ENCODE measurements at regions not wholly inside any gene's neighbourhood (a gene's known extent, or its start where the extent isn't known, plus 50 kb on each side); places are given as distances from the start of the nearest gene placed in this dataset.

- ChIA-PET CTCF (no interaction called here), POLR2A (no interaction called here)
- no peak for TF ChIP-seq CTCF (IDR thresholded peaks at IDR 0.05; ENCODE audit: low read depth, low read length)
Observed at GRCh38 chr4:79057772-79058171, 118.5 kb upstream of the PAQR3 start.

GRCh38 chr4:79053754-79054153 lies 114.5 kb upstream of the PAQR3 start:
- H3K27ac ChIP-seq (ENCODE audit: low read depth, low read length): no peak overlapping the region
- H3K9me3 ChIP-seq (ENCODE audit: control insufficient read depth, insufficient read depth, low read length): no peaks in the 10 kb centered on the region
- ChIA-PET POLR2A (no interaction called here), CTCF (no interaction called here)
- no peak for TF ChIP-seq CTCF (IDR thresholded peaks at IDR 0.05; ENCODE audit: low read depth, low read length)
- no peak for DNase-seq (ENCODE audit: low read depth, low spot score)
- H3K27me3 ChIP-seq (ENCODE audit: control insufficient read depth, insufficient read depth, low read length): no peaks in the 10 kb centered on the region
- no peak overlapping the region for H3K4me3 ChIP-seq (ENCODE audit: low read depth, low read length)

More at GRCh38 chr4:79057772-79058171, 118.5 kb upstream of the PAQR3 start:
- H3K4me3 ChIP-seq (ENCODE audit: low read depth, low read length): no peak overlapping the region
- no peak overlapping the region for H3K27ac ChIP-seq (ENCODE audit: low read depth, low read length)
- no peak for DNase-seq (ENCODE audit: low read depth, low spot score)
- no peaks in the 10 kb centered on the region for H3K27me3 ChIP-seq (ENCODE audit: control insufficient read depth, insufficient read depth, low read length)
- no peaks in the 10 kb centered on the region for H3K9me3 ChIP-seq (ENCODE audit: control insufficient read depth, insufficient read depth, low read length)

DNA sequence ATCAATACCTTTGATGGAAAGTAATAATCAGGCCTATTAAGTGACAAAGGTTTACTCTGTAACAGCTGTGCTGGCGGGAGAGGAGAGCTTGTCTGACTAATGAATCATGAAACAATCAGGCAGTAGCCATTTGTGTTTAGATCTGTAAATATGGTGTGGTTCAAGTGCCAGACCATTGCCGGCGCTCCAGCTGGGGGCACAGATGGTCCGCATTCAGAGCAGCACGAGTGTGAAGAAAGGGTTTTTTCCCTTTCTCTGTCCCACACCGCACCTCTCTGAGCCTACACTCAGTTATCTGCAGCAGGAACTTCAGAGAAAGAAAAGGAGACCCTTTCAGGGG lies 111.3 kb upstream of the PAQR3 start:
- Histone ChIP-seq H3K9me3 (ENCODE audit: control insufficient read depth, insufficient read depth, low read length) (no peaks in the 10 kb centered on the region), H3K27me3 (ENCODE audit: control insufficient read depth, insufficient read depth, low read length) (no peaks in the 10 kb centered on the region), H3K27ac (ENCODE audit: low read depth, low read length) (no peak overlapping the region), H3K4me3 (ENCODE audit: low read depth, low read length) (no peak overlapping the region)
- ChIA-PET POLR2A (interaction anchor here (0.6 kb wide), 1 partner anchor 1205 kb away, joined by 3 read pairs; no protein-coding TSS in a partner anchor), CTCF (interaction anchor here (0.7 kb wide), 1 partner anchor 1170 kb away, joined by 3 read pairs; no protein-coding TSS in a partner anchor)
- DNase-seq (ENCODE audit: low read depth, low spot score): no peak
- no peak for TF ChIP-seq CTCF (IDR thresholded peaks at IDR 0.05; ENCODE audit: low read depth, low read length)

DNA sequence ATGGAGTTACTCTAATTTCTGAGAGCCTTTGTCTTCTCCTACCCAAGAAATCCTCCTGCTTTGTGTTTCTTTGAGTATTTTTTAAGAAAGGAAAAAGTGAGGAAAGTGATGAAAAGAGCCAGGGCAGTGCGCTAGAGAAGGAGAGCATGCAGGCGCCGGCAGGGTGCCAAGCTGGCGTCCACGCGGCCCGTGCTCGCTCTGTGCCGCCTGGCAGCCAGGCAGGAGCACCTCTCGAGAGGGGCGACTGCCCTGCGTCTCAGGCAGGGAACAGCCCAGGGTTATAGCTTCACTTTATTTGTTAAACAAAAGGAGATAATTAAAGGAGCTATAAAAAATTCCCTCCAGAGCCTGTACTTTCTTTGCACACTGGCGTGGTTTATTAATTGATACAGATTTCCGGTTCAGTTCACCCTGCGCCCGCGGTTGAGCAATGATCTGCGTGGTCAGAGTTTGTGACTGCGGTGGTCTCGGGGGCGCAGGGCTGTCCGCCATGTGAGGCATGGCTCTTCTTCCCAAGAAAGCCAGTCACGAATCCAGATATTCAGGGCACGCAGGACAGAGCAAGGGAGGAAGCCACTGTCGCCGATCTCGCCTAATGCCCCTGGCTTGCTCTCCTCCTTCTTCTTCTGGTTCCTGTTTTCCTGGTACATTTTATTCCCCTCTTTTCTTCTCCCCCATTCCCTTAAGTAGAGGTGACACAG lies 110.8 kb upstream of the PAQR3 start:
- Histone ChIP-seq H3K9me3 (ENCODE audit: control insufficient read depth, insufficient read depth, low read length) (no peaks in the 10 kb centered on the region), H3K27me3 (ENCODE audit: control insufficient read depth, insufficient read depth, low read length) (no peaks in the 10 kb centered on the region), H3K27ac (ENCODE audit: low read depth, low read length) (no peak overlapping the region), H3K4me3 (ENCODE audit: low read depth, low read length) (no peak overlapping the region)
- TF ChIP-seq CTCF (IDR thresholded peaks at IDR 0.05; ENCODE audit: low read depth, low read length): no peak
- ChIA-PET CTCF (interaction anchor here (0.7 kb wide), 1 partner anchor 1170 kb away, joined by 3 read pairs; no protein-coding TSS in a partner anchor), POLR2A (no interaction called here)
- DNase-seq (ENCODE audit: low read depth, low spot score): no peak

- no peaks in the 10 kb centered on the region for H3K9me3 ChIP-seq (ENCODE audit: control insufficient read depth, insufficient read depth, low read length)
- CTCF ChIA-PET: no interaction called here
- POLR2A ChIA-PET: no interaction called here
- H3K27me3 ChIP-seq (ENCODE audit: control insufficient read depth, insufficient read depth, low read length): no peaks in the 10 kb centered on the region
- H3K27ac ChIP-seq (ENCODE audit: low read depth, low read length): no peak overlapping the region
- DNase-seq (ENCODE audit: low read depth, low spot score): no peak
- no peak overlapping the region for H3K4me3 ChIP-seq (ENCODE audit: low read depth, low read length)
- TF ChIP-seq CTCF (IDR thresholded peaks at IDR 0.05; ENCODE audit: low read depth, low read length): no peak
Observed at GRCh38 chr4:79048878-79049277, 109.6 kb upstream of the PAQR3 start.

Data from AG04450 (cell line).